NB4 (cell line): ENCODE measurements at regions not wholly inside any gene's neighbourhood (a gene's known extent, or its start where the extent isn't known, plus 50 kb on each side); places are given as distances from the start of the nearest gene placed in this dataset.

Experiments
- MAX ChIP-seq: IDR thresholded peaks from 2 replicates; pipeline ENCODE4 v1.6.1; 2011; ENCODE audit warnings: low read depth, low read length
- MYC ChIP-seq: IDR thresholded peaks from 2 replicates; pipeline ENCODE4 v1.6.1; 2011; ENCODE audit warnings: low read depth, low read length
- POLR2A ChIP-seq: IDR thresholded peaks from 2 replicates; pipeline ENCODE4 v1.6.1; 2011; ENCODE audit warnings: mild to moderate bottlenecking; ENCODE audit not compliant: insufficient read length; ENCODE audit errors: extremely low read depth
- TF ChIP-seq, protein P1 (sequence below): IDR thresholded peaks from one replicate; pipeline ENCODE4 v1.5.1; 2012; ENCODE audit warnings: low read depth, low read length

- TF ChIP-seq POLR2A (no peak), MYC (no peak), MAX (no peak)
- TF ChIP-seq, protein P1, sequence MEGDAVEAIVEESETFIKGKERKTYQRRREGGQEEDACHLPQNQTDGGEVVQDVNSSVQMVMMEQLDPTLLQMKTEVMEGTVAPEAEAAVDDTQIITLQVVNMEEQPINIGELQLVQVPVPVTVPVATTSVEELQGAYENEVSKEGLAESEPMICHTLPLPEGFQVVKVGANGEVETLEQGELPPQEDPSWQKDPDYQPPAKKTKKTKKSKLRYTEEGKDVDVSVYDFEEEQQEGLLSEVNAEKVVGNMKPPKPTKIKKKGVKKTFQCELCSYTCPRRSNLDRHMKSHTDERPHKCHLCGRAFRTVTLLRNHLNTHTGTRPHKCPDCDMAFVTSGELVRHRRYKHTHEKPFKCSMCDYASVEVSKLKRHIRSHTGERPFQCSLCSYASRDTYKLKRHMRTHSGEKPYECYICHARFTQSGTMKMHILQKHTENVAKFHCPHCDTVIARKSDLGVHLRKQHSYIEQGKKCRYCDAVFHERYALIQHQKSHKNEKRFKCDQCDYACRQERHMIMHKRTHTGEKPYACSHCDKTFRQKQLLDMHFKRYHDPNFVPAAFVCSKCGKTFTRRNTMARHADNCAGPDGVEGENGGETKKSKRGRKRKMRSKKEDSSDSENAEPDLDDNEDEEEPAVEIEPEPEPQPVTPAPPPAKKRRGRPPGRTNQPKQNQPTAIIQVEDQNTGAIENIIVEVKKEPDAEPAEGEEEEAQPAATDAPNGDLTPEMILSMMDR, result no peak
These were observed 846.9 kb upstream of the MIR17HG start for GRCh38 chr13:90500569-90500968.
